GM19452 (cell line): ENCODE measurements at regions not wholly inside any gene's neighbourhood (a gene's known extent, or its start where the extent isn't known, plus 50 kb on each side); places are given as distances from the start of the nearest gene placed in this dataset.
"Not testable (repeated sequence)": the region's sequence is repeated elsewhere in the genome, so short reads cannot be mapped to it uniquely, and the experiment has no call there.

ENCODE experiments used
- ATAC-seq: cut with Tn5 transposase; IDR thresholded peaks from one replicate; pipeline ENCODE4 v1.9.1; 2021; ENCODE audit not compliant: unreplicated experiment

GRCh38 chr13:82096256-82096655 lies 1755.3 kb upstream of the SPRY2 start:
- no peak for ATAC-seq

DNA sequence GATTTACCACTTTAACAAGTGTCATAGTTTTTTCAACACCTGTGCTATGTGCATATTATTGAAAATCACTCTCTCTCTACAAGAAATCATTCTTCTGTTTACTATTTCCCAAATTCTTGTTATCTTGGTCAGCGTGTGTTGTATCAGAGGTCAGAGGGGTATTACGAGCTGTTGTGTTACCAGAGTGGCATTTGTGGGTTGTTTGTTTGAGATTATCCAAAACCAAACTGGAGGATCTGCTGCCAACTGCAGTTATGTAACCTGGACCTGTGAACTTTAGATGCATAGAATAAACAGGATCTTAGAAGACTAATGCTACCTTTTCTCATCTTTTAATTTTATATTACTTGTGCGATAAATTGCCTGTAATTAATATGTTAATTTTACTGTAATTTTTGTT lies 1751.4 kb upstream of the SPRY2 start:
- ATAC-seq, result no peak

DNA sequence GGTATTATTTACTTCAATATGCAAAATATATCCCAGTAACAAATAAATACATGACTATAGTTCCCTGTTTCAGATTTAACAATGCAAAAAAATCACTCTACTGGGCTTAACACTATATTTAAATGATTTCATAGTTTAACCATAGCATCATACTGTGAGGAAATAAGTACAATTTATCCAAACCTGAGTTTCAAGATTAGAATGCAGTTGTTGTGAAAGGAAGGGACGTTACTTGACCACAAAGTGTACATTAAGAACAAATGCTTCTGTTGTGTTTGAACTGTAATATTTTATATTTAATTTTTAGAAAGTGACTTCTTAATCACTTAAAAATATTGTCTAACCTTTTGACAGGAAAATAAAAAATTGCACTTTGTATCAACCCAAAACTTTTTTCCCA lies 1747.9 kb upstream of the SPRY2 start:
- no peak for ATAC-seq

DNA sequence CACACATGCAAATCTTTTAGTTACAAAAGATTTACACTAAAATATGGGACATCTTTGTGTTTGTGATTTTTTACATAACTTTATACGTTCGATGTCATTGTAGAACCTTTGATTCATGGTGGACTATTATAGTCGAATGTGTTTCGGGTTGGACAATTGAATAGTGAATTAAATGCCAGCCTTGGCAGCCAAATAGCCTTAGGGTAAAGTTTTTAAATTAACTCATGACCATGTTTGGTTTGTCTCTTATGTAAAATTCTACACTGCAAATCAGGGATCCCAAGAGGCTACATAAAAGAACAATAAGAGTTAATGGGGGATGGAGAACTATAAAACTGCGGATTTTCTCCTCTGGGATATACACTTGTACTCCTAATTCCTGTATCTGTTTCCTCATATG lies 1735.6 kb upstream of the SPRY2 start:
- no peak for ATAC-seq

DNA sequence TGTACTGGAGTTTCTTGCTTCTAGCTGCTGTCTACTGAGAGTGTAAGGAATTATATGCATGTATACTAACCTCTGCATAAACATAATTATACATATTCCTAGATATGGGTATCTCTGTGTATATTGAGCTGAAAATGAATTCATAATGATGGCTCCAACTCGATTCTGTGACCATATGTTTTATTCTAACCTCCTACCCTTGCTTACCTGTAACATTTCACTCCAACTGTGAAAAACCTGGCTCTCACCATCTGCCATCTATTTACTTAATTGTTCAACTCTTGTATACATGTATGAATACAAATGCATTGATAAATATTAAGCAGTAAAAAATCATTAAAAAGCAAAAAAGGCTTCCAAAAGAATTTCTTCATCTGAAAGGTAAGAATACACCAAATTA lies 1729.5 kb upstream of the SPRY2 start:
- ATAC-seq, result no peak

DNA sequence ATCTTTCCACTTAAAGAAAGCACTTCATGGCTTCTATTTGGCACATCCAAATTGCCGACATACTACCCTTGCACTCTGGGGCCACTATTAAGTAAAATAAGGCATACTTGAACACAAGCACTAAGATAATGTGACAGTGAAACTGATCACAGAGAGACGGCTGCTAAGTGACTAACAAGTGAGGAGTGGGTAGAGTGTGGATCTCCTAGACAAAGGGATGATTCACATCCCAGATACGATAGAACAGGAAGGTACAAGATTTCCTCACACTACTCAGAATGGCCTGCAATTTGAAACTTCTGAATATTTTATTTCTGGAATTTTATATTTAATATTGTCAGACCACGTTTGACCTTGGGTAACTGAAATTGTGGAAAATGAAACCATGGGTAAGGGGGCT lies 1721.8 kb upstream of the SPRY2 start:
- no peak for ATAC-seq

- no peak for ATAC-seq
Observed at GRCh38 chr13:82058364-82058763, 1717.4 kb upstream of the SPRY2 start.

- ATAC-seq, result not testable (repeated sequence)
Observed at GRCh38 chr13:82045316-82045715, 1704.4 kb upstream of the SPRY2 start.

DNA sequence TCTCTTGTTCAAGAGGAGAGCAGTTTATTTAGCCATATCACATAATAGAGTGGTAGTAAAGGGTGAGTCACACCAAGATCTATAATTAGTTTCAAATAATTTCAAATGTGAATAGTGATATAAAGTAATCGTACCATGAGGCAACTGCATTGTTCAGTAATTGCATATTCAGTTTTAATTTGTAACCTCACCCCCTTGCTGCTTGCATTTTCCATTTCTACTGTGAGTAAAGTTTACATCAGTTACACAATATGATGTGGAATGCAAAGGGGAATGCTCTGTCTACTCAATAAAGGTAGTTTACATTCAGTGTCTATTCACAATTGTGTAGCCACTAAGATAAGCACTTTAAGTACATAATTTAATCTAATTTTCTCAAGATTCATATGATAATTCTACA lies 1695.7 kb upstream of the SPRY2 start:
- ATAC-seq, result no peak

- ATAC-seq, result no peak
Observed at GRCh38 chr13:82011355-82011754, 1670.4 kb upstream of the SPRY2 start.

DNA sequence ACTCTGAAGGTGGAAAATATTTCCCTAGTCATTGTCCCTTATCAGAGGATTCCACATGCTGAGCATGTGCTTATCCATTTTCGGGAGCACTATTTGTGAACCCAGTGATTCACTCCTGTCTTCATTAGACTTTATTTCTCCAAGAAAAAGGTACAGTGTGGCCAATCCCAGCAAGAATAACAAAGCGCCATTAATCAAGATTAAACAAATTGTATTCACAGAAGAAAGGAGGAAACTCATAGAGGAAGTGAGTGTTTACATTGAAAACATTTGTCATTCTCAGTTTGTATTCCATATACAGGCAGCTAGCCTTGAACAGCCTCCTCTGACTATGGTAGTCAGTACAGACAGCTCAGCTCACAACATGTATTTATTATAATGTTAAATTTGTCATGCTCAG lies 1669.9 kb upstream of the SPRY2 start:
- ATAC-seq, result no peak

DNA sequence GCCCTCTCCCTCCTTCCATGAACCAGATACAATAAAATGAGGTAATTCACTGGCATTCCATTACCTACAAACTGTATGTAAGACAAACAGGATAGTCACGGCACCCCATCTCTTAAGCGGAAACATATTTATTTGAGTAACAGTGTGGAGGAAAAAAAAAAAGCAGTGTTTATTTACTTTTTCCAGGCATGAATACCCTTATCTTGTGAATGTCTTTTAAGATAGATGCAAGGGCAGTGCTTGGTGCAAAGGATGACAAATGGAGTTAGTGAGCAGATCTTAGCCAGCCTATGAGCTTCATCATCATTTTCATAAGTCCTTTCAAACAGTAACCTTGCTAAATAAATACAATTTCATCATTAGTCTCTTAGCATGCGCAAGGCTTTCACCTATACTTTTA lies 1661.8 kb upstream of the SPRY2 start:
- ATAC-seq, result no peak

- ATAC-seq, result no peak
Observed at GRCh38 chr13:81995316-81995715, 1654.4 kb upstream of the SPRY2 start.

GRCh38 chr13:81990652-81991051 lies 1649.7 kb upstream of the SPRY2 start:
- ATAC-seq, result no peak

- no peak for ATAC-seq
Observed at GRCh38 chr13:81988567-81988966, 1647.6 kb upstream of the SPRY2 start.

DNA sequence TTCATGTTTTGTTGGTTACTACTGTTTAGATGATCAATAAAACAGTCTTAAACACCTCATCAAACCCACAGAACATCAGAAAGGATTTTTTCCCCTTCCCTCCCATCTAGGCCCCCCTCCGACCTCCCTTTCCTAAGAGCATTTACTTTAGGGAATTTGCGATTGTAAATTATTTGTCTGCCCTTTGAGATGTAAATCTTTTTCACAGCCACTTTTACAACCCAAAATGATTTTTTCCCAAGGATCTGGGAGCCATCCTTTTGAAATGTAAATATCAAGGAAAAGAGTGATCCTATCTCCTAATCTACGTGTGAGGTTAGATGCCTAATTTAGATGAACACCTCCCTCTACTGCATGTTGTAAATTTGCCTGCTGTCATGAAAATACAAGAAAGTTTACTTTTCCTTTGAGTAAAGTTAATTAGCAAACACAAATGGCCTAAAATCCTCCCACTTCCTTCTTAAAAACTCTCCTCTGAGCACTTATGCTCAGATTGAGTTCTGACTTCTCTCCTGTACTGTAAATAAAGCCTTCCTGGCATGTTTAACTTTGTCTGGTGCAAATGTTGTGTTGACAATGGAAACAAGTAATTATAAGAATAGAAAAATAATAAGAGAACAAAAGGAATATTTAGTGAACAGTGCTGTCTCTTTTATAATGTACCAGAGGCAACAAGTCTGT lies 1646.9 kb upstream of the SPRY2 start:
- no peak for ATAC-seq

DNA sequence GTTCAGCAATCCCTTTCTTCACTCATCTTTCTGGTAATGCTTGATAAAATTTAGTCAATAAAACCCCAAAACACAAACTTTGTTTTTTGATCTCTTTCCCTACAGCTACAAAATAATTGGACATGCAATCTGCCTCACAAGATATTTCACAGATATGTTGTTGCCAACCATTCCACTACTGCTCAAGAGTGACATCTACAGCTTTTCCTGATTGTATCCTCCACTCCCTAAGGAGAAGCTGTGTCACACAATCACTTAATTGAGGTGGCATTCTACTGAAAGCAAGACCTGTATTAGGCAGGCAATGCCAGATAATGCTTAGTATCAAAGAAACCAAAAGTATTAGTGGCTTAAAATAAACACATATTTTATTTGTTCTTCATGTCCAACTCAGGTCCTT lies 1646.2 kb upstream of the SPRY2 start:
- ATAC-seq, result no peak

GRCh38 chr13:81986308-81986707 lies 1645.4 kb upstream of the SPRY2 start:
- ATAC-seq, result no peak

- ATAC-seq, result no peak
Observed at GRCh38 chr13:81957121-81957520, 1616.2 kb upstream of the SPRY2 start.

- ATAC-seq, result no peak
Observed at GRCh38 chr13:81929988-81930387, 1589.1 kb upstream of the SPRY2 start.

- ATAC-seq, result no peak
Observed at GRCh38 chr13:81927347-81927746, 1586.4 kb upstream of the SPRY2 start.

DNA sequence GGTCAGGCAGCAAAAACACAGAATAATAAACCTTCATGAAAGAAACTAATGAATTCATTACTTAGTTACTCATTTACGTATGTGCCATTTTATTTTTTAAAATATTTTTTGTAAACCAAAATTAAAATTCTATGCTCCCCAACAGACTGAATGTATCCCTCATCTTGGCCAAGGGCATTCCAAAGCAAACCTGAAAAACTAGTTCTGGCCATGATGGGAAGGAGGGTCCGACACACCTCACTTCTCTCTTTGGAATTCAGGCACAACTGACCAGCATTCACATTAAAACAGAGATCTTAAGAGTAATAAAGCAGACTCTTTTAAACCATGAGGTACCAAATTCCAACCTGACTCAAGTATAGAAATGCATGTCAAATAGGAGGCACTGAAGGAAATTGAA lies 1576.9 kb upstream of the SPRY2 start:
- no peak for ATAC-seq

GRCh38 chr13:81916461-81916860 lies 1575.5 kb upstream of the SPRY2 start:
- no peak for ATAC-seq
